HCT116 (cell line): ENCODE measurements at regions not wholly inside any gene's neighbourhood (a gene's known extent, or its start where the extent isn't known, plus 50 kb on each side); places are given as distances from the start of the nearest gene placed in this dataset.

ENCODE experiments used
- ATAC-seq: fragments of 200-7000 bp; cut with Tn5 transposase; 2 replicates; pipeline ENCODE4 v1.9.1; 2020; ENCODE audit warnings: mild to moderate bottlenecking, moderate library complexity
- BruUV-seq: library from RNA; stranded (reverse); fragments of 400-500 nt; replicated peaks from 2 replicates; lab custom pipeline; 2021; lab: Mats Ljungman, UMichigan
- CTCF ChIA-PET: fragments of 300-600 bp; sonication (Branson Sonifier 250); formaldehyde crosslinking; loops from one replicate; lab custom pipeline; 2021; ENCODE audit warnings: antibody characterized with exemption; lab: Charles Lee
- POLR2A ChIA-PET: fragments of 300-600, 350-600 bp; sonication (Branson Sonifier 250); formaldehyde crosslinking; loops from one replicate; lab custom pipeline; 2021; ENCODE audit warnings: antibody characterized with exemption; lab: Charles Lee
- RAD21 ChIA-PET, 2 experiments: fragments of 300-600 bp; sonication (Branson Sonifier 250); formaldehyde crosslinking; loops; one replicate each; lab custom pipeline; 2023; ENCODE audit warnings: low total read pairs in 2 of 2; ENCODE audit not compliant: uncharacterized antibody in 2 of 2, unreplicated experiment in 2 of 2, low non-redundant PET in 1 of 2; lab: Charles Lee
- DNase-seq: peaks from one replicate; pipeline ENCODE4 v3.0.0-alpha.2; 2010; ENCODE audit warnings: low read depth, low spot score
- H2AFZ ChIP-seq: fragments of 200-600 bp; shearing (Covaris generic), sonication (generic); 2 replicates; pipeline ENCODE4 v1.6.1; 2017; ENCODE audit warnings: low read depth, mixed run types, mixed read lengths, antibody characterized with exemption, low read length; ENCODE audit not compliant: poor library complexity, severe bottlenecking
- H3K27ac ChIP-seq: 2 replicates; pipeline ENCODE4 v1.5.1; 2012; ENCODE audit warnings: low read depth, low read length
- H3K27me3 ChIP-seq: fragments of 200-600 bp; sonication (generic); 2 replicates; pipeline ENCODE4 v1.6.1; 2016; ENCODE audit warnings: mixed run types, low read length, mixed read lengths; ENCODE audit not compliant: insufficient read depth
- H3K36me3 ChIP-seq, 2 experiments: fragments of 200-500 bp in 1 of 2; fragments of 200-600 bp in 1 of 2; sonication (Bioruptor generic) in 1 of 2; sonication (generic) in 1 of 2; 2 replicates each; pipeline versions ENCODE4 v1.5.1 to v1.6.1; 2014 to 2016; ENCODE audit warnings: low read length in 2 of 2, inconsistent platforms in 1 of 2, mixed read lengths in 1 of 2, mixed run types in 1 of 2; ENCODE audit not compliant: insufficient read depth in 2 of 2, control insufficient read depth in 1 of 2
- H3K4me1 ChIP-seq, 2 experiments: fragments of 200-600 bp in 1 of 2; sonication (generic) in 1 of 2; 2 replicates each; pipeline versions ENCODE4 v1.5.1 to v1.6.1; 2012 to 2017; ENCODE audit warnings: low read length in 2 of 2, inconsistent platforms in 1 of 2, mild to moderate bottlenecking in 1 of 2, mixed read lengths in 1 of 2, mixed run types in 1 of 2, moderate library complexity in 1 of 2; ENCODE audit not compliant: insufficient read depth in 2 of 2, control insufficient read depth in 1 of 2
- H3K4me2 ChIP-seq: fragments of 200-600 bp; sonication (generic); 2 replicates; pipeline ENCODE4 v1.6.1; 2017; ENCODE audit warnings: mixed run types, low read length, mixed read lengths
- H3K4me3 ChIP-seq, 2 experiments: fragments of 200-600 bp in 1 of 2; sonication (generic) in 1 of 2; replicated peaks in 1 of 2; 2 replicates each; pipeline ENCODE4 v1.5.1; 2011 to 2016; ENCODE audit warnings: low read length in 2 of 2, control low read depth in 1 of 2, low read depth in 1 of 2, mild to moderate bottlenecking in 1 of 2, mixed read lengths in 1 of 2, mixed run types in 1 of 2
- H3K79me2 ChIP-seq: fragments of 200-600 bp; sonication (generic); 2 replicates; pipeline ENCODE4 v1.6.1; 2017; ENCODE audit warnings: mild to moderate bottlenecking, mixed run types, low read length, moderate library complexity, mixed read lengths; ENCODE audit not compliant: insufficient read depth
- H3K9ac ChIP-seq: fragments of 200-600 bp; sonication (generic); 2 replicates; pipeline ENCODE4 v1.6.1; 2016; ENCODE audit warnings: low read length, mixed read lengths
- H3K9me2 ChIP-seq: fragments of 200-600 bp; sonication (generic), shearing (Covaris generic); 2 replicates; pipeline ENCODE4 v1.6.1; 2017; ENCODE audit warnings: mixed run types, mild to moderate bottlenecking, moderate library complexity; ENCODE audit not compliant: insufficient read depth
- H3K9me3 ChIP-seq, 2 experiments: fragments of 200-500 bp in 1 of 2; fragments of 200-600 bp in 1 of 2; sonication (Bioruptor generic) in 1 of 2; sonication (generic) in 1 of 2; 2 replicates each; pipeline ENCODE4 v1.6.1; 2014 to 2017; ENCODE audit warnings: low read length in 2 of 2, mixed read lengths in 2 of 2, inconsistent platforms in 1 of 2, low read depth in 1 of 2, mild to moderate bottlenecking in 1 of 2, mixed run types in 1 of 2, moderate library complexity in 1 of 2; ENCODE audit not compliant: control insufficient read depth in 1 of 2, insufficient read depth in 1 of 2
- H4K20me1 ChIP-seq: fragments of 200-600 bp; sonication (generic), shearing (Covaris generic); 2 replicates; pipeline ENCODE4 v1.6.1; 2017; ENCODE audit warnings: mixed run types, mild to moderate bottlenecking, moderate library complexity; ENCODE audit not compliant: insufficient read depth
- ATF3 ChIP-seq: IDR thresholded peaks from 2 replicates; pipeline ENCODE4 v1.6.1; 2012
- CEBPB ChIP-seq: IDR thresholded peaks from 2 replicates; pipeline ENCODE4 v1.6.1; 2012; ENCODE audit warnings: low read depth
- EGR1 ChIP-seq: IDR thresholded peaks from 2 replicates; pipeline ENCODE4 v1.6.1; 2012; ENCODE audit warnings: low read depth
- EZH2 ChIP-seq: fragments of 200-600 bp; sonication (generic); IDR thresholded peaks from 2 replicates; pipeline ENCODE4 v1.6.1; 2017; ENCODE audit warnings: antibody characterized with exemption, mixed run types
- EZH2phosphoT487 ChIP-seq: fragments of 200-600 bp; IDR thresholded peaks from 2 replicates; pipeline ENCODE4 v1.6.1; 2018; ENCODE audit warnings: antibody characterized with exemption, borderline replicate concordance
- FOSL1 ChIP-seq: IDR thresholded peaks from 2 replicates; pipeline ENCODE4 v1.6.1; 2012; ENCODE audit warnings: low read depth
- POLR2A ChIP-seq: IDR thresholded peaks from 2 replicates; pipeline ENCODE4 v1.7.0; 2011; ENCODE audit warnings: borderline replicate concordance; ENCODE audit not compliant: insufficient read depth, insufficient read length; ENCODE audit errors: extremely low read depth
- POLR2AphosphoS5 ChIP-seq: IDR thresholded peaks from 2 replicates; pipeline ENCODE4 v1.6.1; 2011; ENCODE audit warnings: mild to moderate bottlenecking, low read depth, low read length, moderate library complexity
- RAD21 ChIP-seq: IDR thresholded peaks from 2 replicates; pipeline ENCODE4 v1.6.1; 2012; ENCODE audit warnings: low read depth, mild to moderate bottlenecking
- REST ChIP-seq: IDR thresholded peaks from 2 replicates; pipeline ENCODE4 v1.6.1; 2012; ENCODE audit warnings: low read depth
- SIN3A ChIP-seq: IDR thresholded peaks from 2 replicates; pipeline ENCODE4 v1.6.1; 2012; ENCODE audit warnings: low read depth
- SP1 ChIP-seq: IDR thresholded peaks from 2 replicates; pipeline ENCODE4 v1.6.1; 2012; ENCODE audit warnings: low read depth
- TCF7L2 ChIP-seq: IDR thresholded peaks from 2 replicates; pipeline ENCODE4 v1.7.0; 2011; ENCODE audit warnings: borderline replicate concordance, inconsistent platforms; ENCODE audit not compliant: insufficient read depth, insufficient read length; ENCODE audit errors: extremely low read depth
- ZFX ChIP-seq: fragments of 450-650 bp; IDR thresholded peaks from 2 replicates; pipeline ENCODE4 v1.6.1; 2017
- intact Hi-C: fragments of 100-400 bp; cut with micrococcal nuclease; formaldehyde crosslinking; loops from 2 replicates; pipeline ENCODE4 v1.10.0; 2022
- TF ChIP-seq, protein P1 (sequence below): IDR thresholded peaks from 2 replicates; pipeline ENCODE4 v1.6.1; 2011; ENCODE audit warnings: mild to moderate bottlenecking, low read length, moderate library complexity; ENCODE audit not compliant: insufficient replicate concordance; ENCODE audit errors: extremely low read depth

- no peaks in the 10 kb centered on the region for H3K4me1 ChIP-seq
- no peak overlapping the region for H3K9ac ChIP-seq
- RAD21 ChIA-PET = no interaction called here
- POLR2A ChIA-PET = interaction anchor here (0.6 kb wide), 1 partner anchor 263 kb away, joined by 4 read pairs; no protein-coding TSS in a partner anchor
- no peaks in the 10 kb centered on the region; a peak in 1 of 4 replicates for H3K36me3 ChIP-seq
- CTCF ChIA-PET = no interaction called here
- no peaks in the 10 kb centered on the region for H3K79me2 ChIP-seq
- no peak overlapping the region for H3K27ac ChIP-seq
- no peaks in the 10 kb centered on the region for H4K20me1 ChIP-seq
- ATAC-seq = no peak
- H3K9me2 ChIP-seq = no peaks in the 10 kb centered on the region
- no peaks in the 10 kb centered on the region for H3K9me3 ChIP-seq
- TF ChIP-seq RAD21 = no peak
- no peak for TF ChIP-seq SIN3A
- TF ChIP-seq EGR1 = no peak
- TF ChIP-seq SP1 = no peak
- no peak for TF ChIP-seq REST
- no peak for TF ChIP-seq CEBPB
- no peak for TF ChIP-seq FOSL1
- no peak for TF ChIP-seq POLR2A
- no peak for TF ChIP-seq EZH2
- no peak for TF ChIP-seq ATF3
- TF ChIP-seq, protein P1, sequence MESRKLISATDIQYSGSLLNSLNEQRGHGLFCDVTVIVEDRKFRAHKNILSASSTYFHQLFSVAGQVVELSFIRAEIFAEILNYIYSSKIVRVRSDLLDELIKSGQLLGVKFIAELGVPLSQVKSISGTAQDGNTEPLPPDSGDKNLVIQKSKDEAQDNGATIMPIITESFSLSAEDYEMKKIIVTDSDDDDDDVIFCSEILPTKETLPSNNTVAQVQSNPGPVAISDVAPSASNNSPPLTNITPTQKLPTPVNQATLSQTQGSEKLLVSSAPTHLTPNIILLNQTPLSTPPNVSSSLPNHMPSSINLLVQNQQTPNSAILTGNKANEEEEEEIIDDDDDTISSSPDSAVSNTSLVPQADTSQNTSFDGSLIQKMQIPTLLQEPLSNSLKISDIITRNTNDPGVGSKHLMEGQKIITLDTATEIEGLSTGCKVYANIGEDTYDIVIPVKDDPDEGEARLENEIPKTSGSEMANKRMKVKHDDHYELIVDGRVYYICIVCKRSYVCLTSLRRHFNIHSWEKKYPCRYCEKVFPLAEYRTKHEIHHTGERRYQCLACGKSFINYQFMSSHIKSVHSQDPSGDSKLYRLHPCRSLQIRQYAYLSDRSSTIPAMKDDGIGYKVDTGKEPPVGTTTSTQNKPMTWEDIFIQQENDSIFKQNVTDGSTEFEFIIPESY = no peak
- TF ChIP-seq POLR2AphosphoS5 = no peak
- TF ChIP-seq TCF7L2 = no peak
- TF ChIP-seq EZH2phosphoT487 = no peak
- TF ChIP-seq ZFX = no peak
- TF ChIP-seq, all 23 proteins: peak for 0
- no peak overlapping the region for H3K4me2 ChIP-seq
- no peak for DNase-seq
- intact Hi-C loops = no loop called here
- no peak overlapping the region for H2AFZ ChIP-seq
- H3K27me3 ChIP-seq = no peaks in the 10 kb centered on the region
- no TSS peak for BruUV-seq
- H3K4me3 ChIP-seq = no peak overlapping the region
Measured at GRCh38 chr13:76762721-76763120, 123.5 kb downstream of the KCTD12 start.
